ENCODE measurements at regions not wholly inside any gene's neighbourhood (a gene's known extent, or its start where the extent isn't known, plus 50 kb on each side); places are given as distances from the start of the nearest gene placed in this dataset.
"Not testable (repeated sequence)": the region's sequence is repeated elsewhere in the genome, so short reads cannot be mapped to it uniquely, and the experiment has no call there.

DNA sequence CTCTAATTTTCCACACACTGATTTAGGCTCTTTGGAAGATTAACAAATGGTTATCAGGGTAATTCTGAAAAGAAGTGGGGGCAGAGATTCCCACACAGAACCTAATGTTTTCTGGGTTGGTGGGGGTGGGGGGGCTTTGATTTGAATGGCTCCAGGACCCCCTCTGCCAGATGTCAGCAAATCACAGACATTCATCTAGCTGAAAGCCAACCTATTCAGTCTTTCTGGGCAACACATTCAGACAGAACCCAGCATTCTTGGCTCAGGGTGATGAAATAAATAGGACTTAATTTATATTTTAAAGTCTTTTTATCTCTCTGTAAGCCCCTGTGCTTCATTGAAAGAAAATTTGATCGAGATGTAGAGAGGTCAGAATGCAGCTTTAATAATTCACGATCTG is 533.2 kb downstream of the XYLT1 start:
- DNase-seq (ENCODE audit: low spot score), result no peak

DNA sequence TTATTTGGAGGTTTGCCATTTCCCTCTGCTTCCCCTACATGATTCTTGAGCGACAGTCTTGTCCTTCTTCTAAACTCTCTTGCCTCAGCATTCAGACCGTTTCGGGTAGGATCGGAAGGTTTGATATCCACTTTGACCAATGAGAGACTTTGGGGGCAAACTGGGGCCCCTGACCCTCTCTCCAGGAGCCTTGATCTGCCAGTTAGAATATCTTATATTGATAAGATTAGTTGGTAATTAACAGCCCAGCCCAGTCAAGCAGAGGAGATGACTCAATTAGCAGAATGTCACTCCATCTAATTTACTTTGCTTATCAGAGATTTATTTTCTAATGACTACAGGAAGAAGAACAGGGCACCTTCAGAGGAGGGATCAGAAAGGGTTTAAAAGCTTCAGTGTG is 532.8 kb downstream of the XYLT1 start:
- no peak for DNase-seq (ENCODE audit: low spot score)

DNA sequence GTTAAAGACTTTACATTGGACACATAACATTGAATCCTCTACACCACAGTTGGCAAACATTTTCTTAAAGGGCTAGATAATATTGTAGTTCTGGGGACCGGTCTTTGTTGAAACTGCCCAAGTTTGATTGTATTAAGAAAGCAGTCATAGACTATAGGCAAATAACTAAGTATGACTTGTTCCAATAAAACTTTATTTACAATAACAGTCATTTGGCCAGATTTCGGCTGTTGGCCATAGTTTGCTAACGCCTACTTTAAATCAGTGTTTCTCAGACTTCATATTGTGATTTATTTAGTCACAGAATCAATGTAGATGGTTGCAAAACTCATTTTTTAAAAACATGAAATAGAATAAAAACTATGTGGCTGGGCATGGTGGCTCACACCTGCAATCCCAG is 531.8 kb downstream of the XYLT1 start:
- no peak for DNase-seq (ENCODE audit: low spot score)

DNA sequence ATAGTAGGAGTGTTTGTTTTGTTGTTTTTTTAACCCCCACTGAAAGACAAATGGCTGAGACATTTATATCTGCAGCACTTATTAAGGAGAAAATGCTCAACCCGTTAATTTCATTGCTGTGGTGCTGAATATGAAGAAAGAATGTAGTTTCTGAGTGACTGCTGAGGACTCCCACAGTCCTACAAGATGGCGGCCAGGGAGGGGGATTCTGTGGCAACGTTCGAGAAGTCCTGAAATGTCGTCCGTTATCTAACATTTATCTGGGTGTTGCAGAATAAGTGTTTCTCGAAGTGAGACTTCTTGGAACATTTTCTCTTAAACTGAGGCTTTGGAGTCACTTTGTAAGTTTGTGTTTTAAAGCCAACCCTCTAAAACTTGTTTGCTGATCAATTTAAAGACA is 530.4 kb downstream of the XYLT1 start:
- no peak for DNase-seq (ENCODE audit: low spot score)

DNA sequence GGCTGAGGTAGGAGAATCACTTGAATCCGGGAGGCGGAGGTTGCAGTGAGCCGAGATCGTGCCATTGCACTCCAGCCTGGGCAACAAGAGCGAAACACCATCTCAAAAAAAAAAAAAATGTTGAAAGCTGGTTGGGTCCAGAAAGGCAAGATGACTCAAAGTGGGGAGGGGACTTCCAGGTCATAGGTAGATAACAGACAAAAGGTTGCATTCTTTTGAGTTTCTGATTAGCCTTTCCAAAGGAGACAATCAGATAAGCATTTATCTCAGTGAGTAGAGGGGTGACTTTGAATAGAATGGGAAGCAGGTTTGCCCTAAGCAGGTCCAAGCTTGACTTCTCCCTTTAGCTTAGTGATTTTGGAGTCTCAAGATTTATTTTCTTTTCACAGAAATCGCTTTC is 527.9 kb downstream of the XYLT1 start:
- DNase-seq (ENCODE audit: low spot score), result not testable (repeated sequence)

DNA sequence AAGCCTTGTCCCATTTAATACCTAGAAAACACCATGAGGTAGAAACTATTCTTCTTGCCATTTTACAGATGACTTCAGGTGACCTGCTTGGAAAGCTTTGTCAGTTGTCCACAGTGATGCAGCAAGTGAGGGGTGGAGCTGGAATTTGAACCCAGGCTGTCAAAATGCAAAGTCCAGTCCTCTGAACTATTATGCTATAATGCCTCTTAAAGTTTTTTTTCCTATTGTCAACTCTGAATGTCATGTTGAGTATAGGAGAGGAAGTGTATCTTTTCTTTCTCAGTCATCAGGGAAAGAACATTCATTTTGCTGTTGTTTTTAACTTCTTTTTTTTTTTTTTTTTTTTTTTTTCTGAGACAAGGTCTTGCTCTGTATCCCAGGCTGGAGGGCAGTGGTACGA is 525.6 kb downstream of the XYLT1 start:
- no peak for DNase-seq (ENCODE audit: low spot score)

DNA sequence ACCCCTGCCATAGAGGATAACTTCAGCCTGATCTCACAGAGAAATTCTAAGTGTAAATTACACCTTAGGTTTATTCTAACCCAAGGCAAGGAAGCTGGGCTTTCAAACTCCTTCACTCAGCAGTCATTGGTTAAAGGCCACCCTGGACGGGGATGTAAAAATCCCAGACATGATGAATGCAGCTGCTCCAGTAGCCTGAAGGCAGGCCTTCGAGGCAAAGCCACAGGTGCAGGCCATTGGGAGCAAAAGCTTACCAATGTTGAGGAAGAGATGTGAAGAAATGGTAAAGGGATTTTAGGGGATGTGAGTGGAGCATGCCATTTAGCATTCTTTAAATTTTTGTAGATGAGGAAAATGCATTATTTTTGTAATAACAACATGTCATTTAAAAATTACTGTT is 514.4 kb downstream of the XYLT1 start:
- no peak for DNase-seq (ENCODE audit: low spot score)

DNA sequence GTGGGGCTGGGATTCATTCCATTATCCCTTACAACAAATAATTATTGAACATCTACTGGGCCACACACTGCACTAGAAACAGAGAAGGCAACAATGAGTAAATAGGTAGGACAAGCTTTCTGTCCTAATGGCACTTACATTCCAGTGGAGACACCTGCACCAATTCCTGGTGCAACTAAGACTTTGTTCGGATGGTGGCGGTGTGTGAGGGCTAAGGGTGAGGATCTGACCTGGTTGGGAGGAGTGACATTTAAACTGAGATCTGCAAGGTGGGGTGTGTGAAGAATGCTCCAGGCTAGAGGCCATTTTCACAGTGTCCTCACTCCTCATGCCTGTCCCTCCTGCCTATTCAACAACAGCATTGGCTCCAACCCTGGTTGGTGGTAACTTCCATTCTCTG is 510.0 kb downstream of the XYLT1 start:
- DNase-seq (ENCODE audit: low spot score), result no peak

DNA sequence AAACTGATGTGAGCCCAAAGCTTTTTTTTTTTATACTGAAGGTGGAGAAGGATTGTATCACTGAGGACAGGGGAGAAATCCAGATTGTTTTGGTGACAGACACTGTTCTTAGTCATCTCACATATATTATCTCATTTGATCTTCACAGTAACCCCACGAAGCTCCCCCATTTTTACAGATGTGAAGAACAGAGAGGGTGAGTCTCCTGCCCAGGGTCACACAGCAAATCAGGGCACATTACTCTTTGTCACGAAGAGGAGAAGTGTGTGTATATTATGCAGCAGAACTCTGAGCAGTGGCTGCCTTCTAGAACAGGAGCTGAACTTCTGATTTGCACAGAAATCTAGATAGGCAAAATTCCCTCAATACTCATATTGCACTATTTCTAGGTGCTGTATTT is 504.3 kb downstream of the XYLT1 start:
- no peak for DNase-seq (ENCODE audit: low spot score)

DNA sequence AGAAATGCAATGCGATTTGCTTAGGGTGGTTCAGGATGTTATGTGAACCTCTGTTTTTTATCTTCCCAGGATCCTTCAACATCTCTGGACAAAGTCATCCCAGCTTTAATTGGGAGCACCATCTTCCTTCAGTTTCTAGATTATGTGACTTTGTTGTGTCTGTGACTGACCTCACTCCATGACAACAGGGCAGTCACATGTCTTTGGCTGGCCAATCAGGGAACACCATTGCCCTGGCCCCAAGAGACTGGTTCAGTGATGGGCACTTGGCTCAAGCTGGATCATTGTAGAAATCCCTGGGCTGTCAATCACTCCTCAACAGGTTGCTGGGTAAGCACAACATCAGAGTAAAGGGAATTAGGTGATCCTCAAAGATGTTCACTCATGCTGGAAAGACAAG is 499.7 kb downstream of the XYLT1 start:
- DNase-seq (ENCODE audit: low spot score), result no peak

DNA sequence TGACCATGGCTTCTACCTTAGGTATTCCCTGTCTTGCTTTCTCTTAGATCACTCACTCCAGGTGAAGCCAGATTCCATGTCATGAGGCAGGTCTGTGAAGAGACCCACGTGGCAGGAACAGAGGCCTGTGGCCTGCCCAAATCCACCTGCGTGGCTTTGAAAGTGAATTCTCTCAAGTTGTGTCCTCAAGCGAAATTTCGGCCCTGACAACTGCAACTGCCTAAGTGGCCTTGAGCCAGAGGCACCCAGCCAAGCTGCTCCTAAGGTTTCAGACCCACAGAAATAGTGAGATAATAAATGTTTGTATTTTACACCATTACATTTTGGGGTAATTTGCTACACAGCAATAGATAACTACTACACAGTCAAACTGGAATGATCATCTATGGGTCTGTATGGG is 497.9 kb downstream of the XYLT1 start:
- no peak for DNase-seq (ENCODE audit: low spot score)

DNA sequence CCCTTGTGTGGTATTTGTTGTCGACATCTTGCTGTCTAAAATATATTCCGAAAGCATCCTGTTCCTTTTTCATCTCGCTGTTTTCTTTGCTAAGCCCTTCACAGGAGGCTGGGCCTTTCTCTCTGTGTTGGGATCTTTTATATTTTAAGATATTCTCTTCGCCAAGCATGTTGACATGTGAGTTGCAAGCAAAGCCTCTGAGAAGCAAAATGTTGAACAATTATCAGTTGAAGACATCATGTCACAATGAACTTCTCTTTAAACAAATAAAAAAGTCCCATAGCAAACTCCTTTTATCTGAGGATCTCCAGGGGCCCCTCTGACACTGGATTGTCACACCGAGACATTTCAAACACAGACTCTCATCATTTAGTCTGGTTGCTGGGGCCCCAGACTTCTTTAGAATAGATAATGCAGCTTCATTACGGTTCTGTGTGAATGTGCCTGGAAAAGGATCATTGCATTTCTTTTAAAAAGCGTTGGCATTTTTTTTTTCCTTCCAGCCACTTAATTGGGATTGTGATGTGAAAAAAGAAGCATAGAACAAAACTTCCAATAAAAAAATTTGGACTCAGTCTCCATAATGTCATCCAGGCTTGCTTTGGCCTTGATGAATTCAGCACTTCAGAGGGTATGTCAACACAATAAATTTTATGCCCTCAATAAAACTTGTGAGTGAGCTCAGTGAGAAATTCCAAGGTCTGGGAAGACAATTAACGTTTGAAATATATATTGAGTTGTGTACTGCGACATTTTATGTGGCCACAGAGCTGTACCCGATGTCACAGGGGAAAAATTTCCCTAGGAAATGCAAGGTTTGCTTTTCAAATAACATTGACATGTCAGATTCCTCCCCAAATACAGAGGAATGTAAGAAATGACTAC is 496.8 kb downstream of the XYLT1 start:
- DNase-seq (ENCODE audit: low spot score), result no peak

DNA sequence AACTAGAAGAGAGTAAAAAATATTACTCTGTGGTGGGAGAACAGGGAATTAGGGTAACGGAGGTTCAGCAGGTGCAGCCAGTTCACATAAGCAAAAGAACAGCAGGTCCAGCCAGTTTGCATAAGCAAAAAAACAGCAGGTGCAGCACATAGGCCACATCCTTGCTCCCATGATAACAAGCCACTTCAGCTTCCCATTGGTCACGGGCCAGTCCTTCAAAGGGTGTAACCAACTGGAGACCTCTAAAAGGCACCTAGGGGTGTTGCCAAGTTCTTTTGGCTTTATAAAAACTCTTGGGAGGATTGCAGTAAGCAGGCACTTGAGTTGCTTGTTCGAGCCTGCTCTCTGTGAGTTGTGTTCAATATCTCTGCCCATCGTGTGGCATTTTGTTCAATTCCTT is 488.1 kb downstream of the XYLT1 start:
- DNase-seq (ENCODE audit: low spot score), result no peak

DNA sequence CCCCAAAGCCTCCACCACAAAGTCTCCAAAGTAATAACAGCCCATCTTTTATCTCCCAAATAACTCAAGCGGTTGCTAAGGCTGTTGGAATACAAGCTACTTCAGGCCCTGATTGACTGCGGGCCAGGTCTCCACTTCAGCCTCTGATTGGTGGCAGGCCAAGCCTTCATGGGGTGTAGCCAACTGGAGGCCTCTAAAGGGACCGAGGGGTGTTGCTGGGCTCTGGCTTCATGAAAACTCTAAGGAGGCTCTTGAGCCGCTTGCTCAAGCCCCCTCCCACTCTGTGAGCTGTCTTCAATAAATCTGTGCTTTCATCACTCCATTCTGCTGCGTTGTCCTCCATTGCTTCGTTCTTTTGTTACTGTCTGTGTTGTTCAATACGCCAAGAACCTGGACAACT is 487.2 kb downstream of the XYLT1 start:
- DNase-seq (ENCODE audit: low spot score), result no peak

DNA sequence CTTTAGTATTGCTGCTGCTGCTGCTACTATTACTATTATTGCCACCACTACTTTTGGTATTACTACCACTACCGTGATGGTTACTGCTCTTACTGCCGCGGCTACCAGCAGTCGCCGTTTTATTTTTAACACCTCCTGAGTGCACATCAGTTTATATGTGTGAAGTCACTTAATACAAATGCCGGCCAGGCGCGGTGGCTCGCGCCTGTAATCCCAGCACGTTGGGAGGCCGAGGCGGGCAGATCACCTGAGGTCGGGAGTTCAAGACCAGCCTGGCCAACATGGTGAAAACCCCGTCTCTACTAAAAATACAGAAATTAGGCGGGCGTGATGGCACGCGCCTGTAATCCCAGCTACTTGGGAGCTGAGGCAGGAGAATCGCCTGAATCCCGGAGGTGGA is 486.7 kb downstream of the XYLT1 start:
- DNase-seq (ENCODE audit: low spot score), result not testable (repeated sequence)

DNA sequence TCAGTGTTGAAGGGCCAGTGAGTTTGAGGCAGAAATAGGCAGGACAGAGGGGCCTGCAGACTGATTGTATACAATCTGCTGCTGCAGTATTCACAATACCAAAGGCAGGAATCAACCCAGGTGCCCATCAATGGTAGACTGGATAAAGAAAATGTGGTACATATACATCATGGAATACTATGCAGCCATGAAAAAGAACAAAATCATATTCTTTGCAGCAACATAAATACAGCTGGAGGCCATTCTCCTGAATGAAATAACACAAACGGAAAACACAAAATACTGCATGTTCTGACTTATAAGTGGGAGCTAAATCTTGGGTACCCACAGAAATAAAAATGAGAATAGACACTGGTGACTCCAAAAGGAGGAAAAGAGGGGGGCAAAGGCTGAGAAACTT is 485.1 kb downstream of the XYLT1 start:
- DNase-seq (ENCODE audit: low spot score), result no peak

DNA sequence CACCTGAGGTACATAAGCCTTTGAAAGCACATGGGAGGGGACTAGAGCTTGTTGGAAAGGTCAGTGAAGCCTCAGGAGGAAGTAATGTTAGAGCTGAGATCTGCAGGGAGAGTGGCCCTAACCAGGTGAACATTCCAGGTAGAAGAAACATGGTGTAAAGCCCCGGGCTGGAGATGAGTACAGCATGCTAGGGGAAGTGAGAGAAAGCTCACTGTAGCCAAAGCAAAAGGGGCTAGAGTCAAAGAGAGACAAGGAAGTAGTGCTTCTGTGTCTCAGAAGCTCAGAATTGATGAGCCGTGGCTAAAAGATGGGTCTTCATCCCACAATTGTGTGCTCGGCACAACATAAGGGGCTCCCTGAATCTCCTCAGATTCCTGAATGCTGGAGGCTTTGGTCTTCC is 481.8 kb downstream of the XYLT1 start:
- no peak for DNase-seq (ENCODE audit: low spot score)

DNA sequence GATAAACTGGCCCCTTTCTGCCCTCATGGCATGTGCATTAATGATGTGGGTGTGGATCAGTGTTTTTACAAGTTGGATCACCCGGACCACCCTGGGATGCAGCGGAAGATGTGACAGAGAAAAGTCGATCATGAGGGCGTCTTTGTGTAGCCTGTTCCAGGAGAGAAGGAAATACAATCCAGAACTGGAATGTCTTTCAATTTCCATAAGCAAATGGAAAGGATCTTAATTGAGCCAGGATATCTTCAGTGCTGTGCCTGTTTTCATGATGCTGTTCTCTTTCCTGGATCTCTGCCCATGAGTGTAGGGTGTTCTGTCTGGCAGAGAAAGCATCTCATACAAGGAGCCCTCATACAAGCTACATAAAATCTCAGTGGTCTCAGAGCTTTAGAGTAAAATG is 481.4 kb downstream of the XYLT1 start:
- DNase-seq (ENCODE audit: low spot score), result no peak

DNA sequence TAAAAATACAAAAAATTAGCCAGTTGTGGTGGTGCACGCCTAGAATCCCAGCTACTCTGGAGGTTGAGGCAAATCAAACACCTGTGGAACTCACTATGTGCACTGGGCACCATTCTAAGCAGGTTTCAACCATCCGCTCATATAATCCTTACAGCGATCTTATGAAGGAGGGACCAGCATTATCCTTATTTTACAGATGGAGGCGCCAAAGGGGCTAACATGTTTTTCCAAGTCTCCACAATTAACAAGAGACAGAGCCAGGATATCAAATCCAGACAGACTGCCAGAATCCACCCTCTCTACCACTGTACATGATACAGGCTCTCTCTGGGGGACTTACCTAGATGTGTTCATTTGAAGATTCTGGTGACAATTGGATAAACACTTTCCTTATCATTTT is 479.0 kb downstream of the XYLT1 start:
- no peak for DNase-seq (ENCODE audit: low spot score)

DNA sequence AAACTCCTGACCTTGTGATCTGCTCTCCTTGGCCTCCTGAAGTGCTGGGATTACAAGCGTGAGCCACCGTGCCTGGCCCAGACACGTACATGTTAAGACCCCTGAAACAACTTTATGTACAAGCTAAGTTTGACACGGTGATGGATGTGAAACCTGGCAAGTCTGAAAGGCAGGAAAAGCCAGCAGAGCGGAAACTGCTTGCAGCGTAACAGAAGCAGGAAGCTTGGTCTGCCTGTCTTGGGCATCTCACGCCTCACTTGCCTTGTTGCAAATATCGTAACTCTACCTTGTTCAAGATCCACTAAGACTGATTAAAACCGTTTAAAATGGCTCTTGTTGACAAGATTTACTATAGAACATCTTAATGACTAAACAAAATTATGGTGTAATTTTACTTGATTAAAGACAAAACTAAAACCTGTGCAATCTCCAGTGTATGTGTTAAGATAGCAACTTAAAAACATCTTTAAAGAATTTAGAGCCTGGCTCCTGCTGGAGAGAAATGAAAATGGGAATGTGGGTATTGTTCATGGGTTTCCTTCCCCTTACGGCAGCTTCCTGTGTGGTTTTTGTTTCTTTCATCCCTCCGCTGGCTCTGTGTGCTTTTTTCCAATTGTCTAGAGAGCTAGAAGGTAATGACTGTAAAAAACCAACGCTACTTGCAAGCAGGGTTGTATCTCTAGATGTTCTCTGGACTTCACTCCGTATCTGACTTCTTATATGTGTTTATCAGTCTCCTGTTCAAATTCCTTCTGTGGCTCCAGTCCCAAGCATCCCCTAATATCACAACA is 477.6 kb downstream of the XYLT1 start:
- no peak for DNase-seq (ENCODE audit: low spot score)

DNA sequence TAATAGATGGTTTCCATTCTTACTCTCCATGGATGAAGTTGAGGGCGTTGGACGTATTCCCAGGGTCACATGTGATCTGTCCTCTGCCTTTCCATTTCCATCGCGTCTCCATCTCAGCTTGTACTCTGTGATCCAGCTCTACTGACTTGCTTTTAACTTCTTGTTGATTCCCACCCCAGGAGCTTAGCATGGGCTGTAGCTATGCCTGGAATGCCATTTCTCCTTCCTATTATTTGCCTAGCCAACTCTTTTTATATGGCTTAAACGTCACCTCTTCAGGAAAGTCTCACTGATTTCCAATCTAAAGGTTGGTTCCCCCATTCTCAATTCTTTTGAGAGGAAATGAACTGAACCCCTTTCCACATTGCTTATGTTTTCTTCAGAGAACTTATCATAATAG is 475.9 kb downstream of the XYLT1 start:
- DNase-seq (ENCODE audit: low spot score), result no peak

DNA sequence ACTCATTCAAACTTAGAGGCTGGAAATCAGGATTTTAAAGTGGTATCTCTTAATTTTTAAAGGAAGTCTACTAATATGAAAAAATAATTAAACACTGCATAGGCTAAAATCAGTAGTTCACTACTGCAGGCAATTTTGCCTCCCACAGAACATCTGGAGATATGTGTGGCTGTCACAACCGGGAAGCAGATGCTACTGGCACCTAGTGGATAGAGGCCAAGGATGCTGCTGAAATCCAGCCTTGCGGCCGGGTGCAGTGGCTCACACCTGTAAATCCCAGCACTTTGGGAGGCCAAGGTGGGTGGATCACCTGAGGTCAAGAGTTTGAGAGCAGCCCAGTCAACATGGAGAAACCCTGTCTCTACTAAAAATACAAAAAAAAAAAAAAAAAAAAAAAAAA is 473.9 kb downstream of the XYLT1 start:
- DNase-seq (ENCODE audit: low spot score), result no peak

DNA sequence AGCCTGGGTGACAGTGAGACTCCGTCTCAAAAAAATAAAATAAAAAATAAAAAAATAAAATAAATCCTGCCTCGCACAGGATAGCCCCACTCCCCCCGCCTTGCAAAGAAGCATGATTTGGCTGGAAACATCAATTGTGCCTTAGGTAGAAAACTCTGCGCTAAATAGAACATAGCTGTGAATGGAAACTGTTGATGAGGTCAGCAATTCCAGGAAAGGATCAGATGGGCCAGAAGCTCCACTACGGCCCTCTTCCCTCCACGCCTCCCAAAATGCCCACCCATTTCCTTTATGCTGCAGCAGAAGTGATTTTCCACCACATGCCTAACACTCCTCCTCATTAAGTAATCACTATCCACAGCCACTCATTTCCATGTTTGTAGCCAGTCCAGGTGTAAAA is 473.4 kb downstream of the XYLT1 start:
- DNase-seq (ENCODE audit: low spot score), result no peak

All from mucosa of gallbladder (tissue), 1 donor.